GM12875 (cell line): ENCODE measurements at regions not wholly inside any gene's neighbourhood (a gene's known extent, or its start where the extent isn't known, plus 50 kb on each side); places are given as distances from the start of the nearest gene placed in this dataset.

Experiments
- H3K4me3 ChIP-seq: one replicate; pipeline ENCODE4 v1.5.1; 2011; ENCODE audit warnings: low read depth, low read length, control low read depth
- CTCF ChIP-seq: IDR thresholded peaks from 2 replicates; pipeline ENCODE4 v1.5.1; 2011; ENCODE audit warnings: low read depth, mild to moderate bottlenecking, control low read depth, inconsistent platforms, low read length, moderate library complexity, borderline replicate concordance; ENCODE audit not compliant: insufficient read depth

GRCh38 chr2:211237586-211238275 is 681.3 kb downstream of the CPS1 start:
- no peak for TF ChIP-seq CTCF
- H3K4me3 ChIP-seq = no peak overlapping the region

- no peak overlapping the region for H3K4me3 ChIP-seq
- TF ChIP-seq CTCF = no peak
Measured at GRCh38 chr2:211241891-211242290, 685.5 kb downstream of the CPS1 start.

GRCh38 chr2:211247751-211248150 is 691.4 kb downstream of the CPS1 start:
- H3K4me3 ChIP-seq = no peak overlapping the region
- no peak for TF ChIP-seq CTCF

GRCh38 chr2:211248841-211249240 is 692.4 kb downstream of the CPS1 start:
- TF ChIP-seq CTCF = no peak
- H3K4me3 ChIP-seq = no peak overlapping the region

GRCh38 chr2:211251016-211251415 is 694.6 kb downstream of the CPS1 start:
- no peak overlapping the region for H3K4me3 ChIP-seq
- TF ChIP-seq CTCF = no peak

- no peak for TF ChIP-seq CTCF
- no peak overlapping the region for H3K4me3 ChIP-seq
Measured at GRCh38 chr2:211258646-211259335, 702.4 kb downstream of the CPS1 start.
